IPS DF 6.9 (cell line): ENCODE measurements at regions not wholly inside any gene's neighbourhood (a gene's known extent, or its start where the extent isn't known, plus 50 kb on each side); places are given as distances from the start of the nearest gene placed in this dataset.
A peak's percentile ranks its signal among the peaks of the same experiment; 100 is the strongest.

Source experiments
- DNase-seq: peaks from one replicate; pipeline ENCODE4 v3.0.0-alpha.2; 2013; ENCODE audit warnings: low read depth, low spot score
- H3K27ac ChIP-seq: one replicate; pipeline ENCODE4 v1.5.1; 2013; ENCODE audit warnings: low read length, control low read depth
- H3K27me3 ChIP-seq: 2 replicates; pipeline ENCODE4 v1.6.1; 2013; ENCODE audit warnings: mild to moderate bottlenecking, low read length; ENCODE audit not compliant: control insufficient read depth, insufficient read depth
- H3K36me3 ChIP-seq: 2 replicates; pipeline ENCODE4 v1.6.1; 2013; ENCODE audit warnings: low read length; ENCODE audit not compliant: control insufficient read depth, insufficient read depth
- H3K4me1 ChIP-seq: 2 replicates; pipeline ENCODE4 v1.6.1; 2013; ENCODE audit warnings: low read length; ENCODE audit not compliant: control insufficient read depth, insufficient read depth
- H3K4me3 ChIP-seq: 2 replicates; pipeline ENCODE4 v1.5.1; 2013; ENCODE audit warnings: mild to moderate bottlenecking, low read length
- H3K9me3 ChIP-seq: 2 replicates; pipeline ENCODE4 v1.6.1; 2013; ENCODE audit warnings: low read length, inconsistent platforms; ENCODE audit not compliant: control insufficient read depth, insufficient read depth
- WGBS: extraction: QIAGEN DNeasy Blood & Tissue Kit; methylation state at CpG from one replicate; pipeline ENCODE4 v1.1.7; 2013; ENCODE audit warnings: mixed read lengths, missing lambda C conversion rate; ENCODE audit not compliant: insufficient read length, insufficient coverage; 5-methylcytosine and 5-hydroxymethylcytosine counted together

DNA sequence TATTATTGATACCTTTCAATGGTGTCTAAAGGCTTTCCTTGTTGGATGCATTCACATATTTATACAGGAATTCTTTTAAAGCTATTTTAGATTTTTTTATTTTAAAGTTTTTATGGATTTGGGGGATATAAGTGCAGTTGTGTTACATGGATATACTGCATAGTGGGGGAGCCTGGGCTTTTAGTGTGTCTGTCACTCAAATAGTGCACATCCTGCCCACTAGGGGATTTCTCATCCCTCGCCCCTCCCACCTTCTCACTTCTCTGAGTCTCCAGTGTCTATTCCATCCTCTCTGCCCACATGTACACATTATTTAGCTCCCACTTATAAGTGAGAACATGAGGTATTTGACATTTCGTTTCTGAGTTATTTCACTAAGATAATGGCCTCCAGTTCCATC is 154.0 kb upstream of the MKI67 start:
- Histone ChIP-seq H3K27me3 (peaks cover 1% of the 10 kb centered on the region; the same call in 1 of the 2 replicates), H3K36me3 (no peaks in the 10 kb centered on the region), H3K4me3 (no peak overlapping the region), H3K4me1 (0 out of 2 replicates have a peak, but pooled peaks cover 1% of the 10 kb centered on the region), H3K27ac (no peak overlapping the region), H3K9me3 (no peaks in the 10 kb centered on the region)
- no CpG with 5 or more reads among the region's 2 CpGs for WGBS
- DNase-seq: no peak

DNA sequence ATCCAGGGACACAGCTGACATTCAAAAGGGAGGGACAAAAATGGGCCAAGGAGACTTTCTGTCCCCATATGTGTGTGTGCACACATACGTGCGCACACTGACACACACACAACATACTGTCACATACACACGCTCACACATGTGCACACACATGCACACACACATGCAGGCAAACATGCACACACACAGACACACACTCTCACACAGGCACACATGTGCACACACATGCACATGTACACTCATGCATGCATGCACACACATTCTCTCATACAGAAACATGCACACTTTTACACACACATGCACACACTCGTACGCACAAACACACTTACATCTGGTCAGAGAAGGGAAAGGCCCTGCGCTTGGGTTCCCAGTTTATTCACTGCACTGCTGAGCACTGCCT is 155.1 kb upstream of the MKI67 start:
- Histone ChIP-seq H3K27ac (no peak overlapping the region), H3K4me1 (0 out of 2 replicates have a peak, but pooled peaks cover 1% of the 10 kb centered on the region), H3K27me3 (peaks cover 8% of the 10 kb centered on the region; the same call in 1 of the 2 replicates), H3K36me3 (no peaks in the 10 kb centered on the region), H3K4me3 (no peak overlapping the region), H3K9me3 (no peaks in the 10 kb centered on the region)
- WGBS: no CpG with 5 or more reads among the region's 6 CpGs
- no peak for DNase-seq

- Histone ChIP-seq H3K4me3 (no peak overlapping the region), H3K9me3 (no peaks in the 10 kb centered on the region), H3K36me3 (no peaks in the 10 kb centered on the region), H3K27ac (no peak overlapping the region), H3K27me3 (peaks cover 8% of the 10 kb centered on the region; the same call in 1 of the 2 replicates), H3K4me1 (0 out of 2 replicates have a peak, but pooled peaks cover 1% of the 10 kb centered on the region)
- DNase-seq: no peak
- WGBS: no CpG with 5 or more reads among the region's 14 CpGs
Observed at GRCh38 chr10:128281861-128282260, 155.6 kb upstream of the MKI67 start.

GRCh38 chr10:128286141-128286761 is 160.0 kb upstream of the MKI67 start:
- no CpG with 5 or more reads among the region's 22 CpGs for WGBS
- Histone ChIP-seq H3K4me3 (peak overlapping the region; percentile 26; the same call in 1 of the 2 replicates), H3K27me3 (peaks cover 12% of the 10 kb centered on the region; the same call in 1 of the 2 replicates), H3K36me3 (no peaks in the 10 kb centered on the region), H3K9me3 (no peaks in the 10 kb centered on the region), H3K27ac (no peak overlapping the region), H3K4me1 (no peaks in the 10 kb centered on the region)
- no peak for DNase-seq

DNA sequence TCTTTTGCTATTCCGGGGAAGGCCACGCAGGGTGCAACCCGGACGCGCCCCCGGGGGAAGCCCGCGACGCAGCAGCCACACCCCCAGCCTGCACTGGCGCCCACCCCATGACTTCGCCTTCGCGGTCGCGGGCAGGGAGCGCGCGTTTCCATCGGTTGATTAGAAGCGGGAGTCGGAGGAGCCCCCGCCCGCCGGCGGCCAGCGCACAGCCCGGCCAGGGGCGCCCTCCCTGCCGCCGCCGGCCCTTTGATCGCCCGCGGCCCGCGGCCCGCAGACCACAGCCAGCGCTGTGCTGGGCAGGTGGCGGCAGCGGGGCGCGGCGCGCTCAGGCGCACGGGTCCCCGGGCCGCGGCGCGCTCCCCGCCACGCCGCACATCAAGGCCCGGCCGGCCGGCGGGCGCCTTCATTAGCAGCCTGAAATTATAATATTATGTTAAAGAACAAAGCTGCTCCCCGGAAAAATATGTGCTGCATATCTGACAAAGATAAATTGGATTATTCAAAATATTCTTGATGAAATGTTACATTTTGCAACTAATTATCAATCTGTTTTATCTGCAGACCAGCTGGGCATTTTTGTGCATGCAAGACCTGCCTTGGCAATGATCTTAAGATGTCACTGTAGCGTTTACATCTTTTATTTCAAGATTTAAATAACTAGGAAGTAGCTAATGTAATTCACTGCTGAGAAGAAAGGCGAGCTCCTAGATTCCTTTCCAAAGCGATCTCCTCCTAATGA is 160.7 kb upstream of the MKI67 start:
- peaks cover 12% of the 10 kb centered on the region; the same call in 1 of the 2 replicates for H3K27me3 ChIP-seq
- H3K9me3 ChIP-seq: no peaks in the 10 kb centered on the region
- no peaks in the 10 kb centered on the region for H3K4me1 ChIP-seq
- no peaks in the 10 kb centered on the region for H3K36me3 ChIP-seq
- DNase-seq: no peak
- H3K4me3 ChIP-seq: peak overlapping the region; percentile 26; the same call in 1 of the 2 replicates
- no CpG with 5 or more reads among the region's 63 CpGs for WGBS
- H3K27ac ChIP-seq: no peak overlapping the region

DNA sequence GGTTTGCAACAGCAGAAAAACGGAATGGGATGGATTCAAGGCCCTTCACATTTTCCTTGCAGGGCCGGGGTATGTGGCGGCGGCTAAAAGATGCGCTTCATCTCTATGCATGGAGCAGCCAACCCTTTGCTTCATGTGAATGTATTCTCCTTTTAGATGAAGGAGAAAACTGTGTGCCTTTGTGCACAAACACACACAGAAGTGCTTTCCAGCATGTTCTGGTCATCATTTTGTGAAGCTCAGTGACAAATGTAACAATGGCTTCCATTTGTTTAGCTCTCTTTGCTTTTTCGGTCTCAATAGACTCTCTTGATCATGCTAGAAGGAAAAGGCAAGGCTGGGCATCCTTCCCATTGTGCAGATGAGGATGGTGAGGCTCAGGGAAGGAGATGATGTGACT is 161.7 kb upstream of the MKI67 start:
- H3K27ac ChIP-seq: no peak overlapping the region
- DNase-seq: no peak
- H3K9me3 ChIP-seq: no peaks in the 10 kb centered on the region
- H3K27me3 ChIP-seq: peaks cover 12% of the 10 kb centered on the region; the same call in 1 of the 2 replicates
- WGBS: no CpG with 5 or more reads among the region's 6 CpGs
- H3K36me3 ChIP-seq: no peaks in the 10 kb centered on the region
- H3K4me1 ChIP-seq: no peaks in the 10 kb centered on the region
- no peak overlapping the region for H3K4me3 ChIP-seq

DNA sequence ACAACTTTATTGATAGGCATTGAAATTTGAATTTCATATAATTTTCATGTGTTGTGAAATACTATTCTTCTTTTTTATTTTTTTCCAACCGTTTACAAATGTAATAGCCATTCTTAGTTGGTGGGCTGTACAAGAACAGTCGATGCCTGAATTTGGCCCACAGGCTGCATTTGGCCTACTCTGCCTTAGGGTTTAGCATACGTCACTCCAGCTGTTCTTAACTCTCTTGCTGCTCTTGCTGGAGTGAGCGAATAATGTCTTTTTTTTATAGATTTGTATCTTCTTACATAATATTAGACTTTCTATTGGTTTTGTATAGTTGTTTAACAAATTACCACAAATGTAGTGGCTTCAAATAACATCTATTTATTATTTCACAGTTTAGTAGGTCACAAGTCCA is 163.4 kb upstream of the MKI67 start:
- H3K4me1 ChIP-seq: no peaks in the 10 kb centered on the region
- H3K36me3 ChIP-seq: no peaks in the 10 kb centered on the region
- no CpG with 5 or more reads among the region's 4 CpGs for WGBS
- H3K9me3 ChIP-seq: no peaks in the 10 kb centered on the region
- peaks cover 12% of the 10 kb centered on the region; the same call in 1 of the 2 replicates for H3K27me3 ChIP-seq
- no peak overlapping the region for H3K27ac ChIP-seq
- no peak for DNase-seq
- no peak overlapping the region for H3K4me3 ChIP-seq

DNA sequence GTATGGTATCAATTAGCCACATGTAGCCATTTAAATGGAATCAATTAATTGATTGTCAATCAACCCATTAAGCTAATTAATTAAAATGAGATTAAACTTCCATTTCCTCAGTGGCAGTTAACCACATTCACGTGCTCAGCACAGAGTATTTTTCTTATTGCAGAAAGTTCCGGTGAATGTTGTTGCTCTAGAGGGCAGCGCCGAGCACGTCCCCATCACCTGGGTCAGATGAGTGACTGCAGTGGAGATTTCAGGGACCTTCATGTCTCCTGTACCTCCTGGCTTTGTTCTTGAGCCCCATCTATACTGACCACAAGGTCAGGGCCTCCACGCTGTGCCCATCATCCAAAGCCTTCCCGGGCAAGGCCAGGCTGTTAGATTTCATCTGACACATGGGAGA is 168.8 kb upstream of the MKI67 start:
- no peak for DNase-seq
- H3K9me3 ChIP-seq: no peaks in the 10 kb centered on the region
- no peaks in the 10 kb centered on the region for H3K36me3 ChIP-seq
- H3K27me3 ChIP-seq: no peaks in the 10 kb centered on the region
- H3K27ac ChIP-seq: no peak overlapping the region
- no peaks in the 10 kb centered on the region for H3K4me1 ChIP-seq
- no CpG with 5 or more reads among the region's 7 CpGs for WGBS
- H3K4me3 ChIP-seq: no peak overlapping the region

GRCh38 chr10:128296253-128297007 is 170.2 kb upstream of the MKI67 start:
- H3K9me3 ChIP-seq: no peaks in the 10 kb centered on the region
- no peaks in the 10 kb centered on the region for H3K27me3 ChIP-seq

GRCh38 chr10:128297709-128298378 is 171.6 kb upstream of the MKI67 start:
- no peak overlapping the region for H3K27ac ChIP-seq
- no peaks in the 10 kb centered on the region for H3K4me1 ChIP-seq
- H3K36me3 ChIP-seq: no peaks in the 10 kb centered on the region
- no peak for DNase-seq
- no CpG with 5 or more reads among the region's 11 CpGs for WGBS
- no peaks in the 10 kb centered on the region for H3K27me3 ChIP-seq
- no peak overlapping the region for H3K4me3 ChIP-seq
- H3K9me3 ChIP-seq: no peaks in the 10 kb centered on the region

More at GRCh38 chr10:128296253-128297007, 170.2 kb upstream of the MKI67 start:
- no peak overlapping the region for H3K27ac ChIP-seq
- no CpG with 5 or more reads among the region's 13 CpGs for WGBS
- H3K36me3 ChIP-seq: no peaks in the 10 kb centered on the region
- H3K4me1 ChIP-seq: no peaks in the 10 kb centered on the region
- no peak for DNase-seq
- H3K4me3 ChIP-seq: no peak overlapping the region
